Keratinocyte (primary cell): ENCODE measurements at regions not wholly inside any gene's neighbourhood (a gene's known extent, or its start where the extent isn't known, plus 50 kb on each side); places are given as distances from the start of the nearest gene placed in this dataset.

Experiments used
- CTCF ChIP-seq, 3 experiments: IDR thresholded peaks in 1 of 3; conservative IDR thresholded peaks in 1 of 3; optimal IDR thresholded peaks in 1 of 3; 2 replicates in 2 of 3; 3 replicates in 1 of 3; pipeline versions ENCODE3 to v1.5.1; 2011; ENCODE audit warnings: low read length in 3 of 3, mild to moderate bottlenecking in 3 of 3, moderate library complexity in 2 of 3, control low read depth in 1 of 3, inconsistent platforms in 1 of 3; ENCODE audit not compliant: insufficient read depth in 2 of 3; ENCODE audit errors: extremely low read depth in 1 of 3
- EZH2 ChIP-seq: IDR thresholded peaks from one replicate; pipeline ENCODE4 v1.6.1; 2012; ENCODE audit warnings: inconsistent platforms, mild to moderate bottlenecking, low read length, moderate library complexity

DNA sequence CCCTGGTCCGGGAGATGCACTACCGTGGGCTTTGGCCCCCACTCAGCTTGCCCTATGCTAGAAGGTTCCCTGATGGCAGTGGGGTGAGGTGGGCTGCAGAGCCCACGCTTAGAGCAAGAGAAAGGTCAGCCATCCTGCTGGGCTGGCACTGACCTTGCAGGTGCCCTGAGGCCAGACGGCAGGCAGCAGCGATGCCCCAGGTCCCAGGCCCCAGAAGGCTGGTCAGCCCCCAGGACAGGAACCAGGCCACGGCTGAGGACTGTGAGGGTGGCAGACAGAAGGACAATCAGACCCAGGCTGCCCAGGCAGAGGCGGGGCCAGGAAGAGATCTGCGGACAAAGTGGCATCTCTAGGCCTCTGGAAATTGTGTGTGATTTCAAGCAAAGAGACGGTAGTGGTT lies 231.7 kb downstream of the CTTN start:
- TF ChIP-seq CTCF (optimal IDR thresholded peaks at IDR 0.05 in 1 of 3, IDR thresholded peaks at IDR 0.05 in 1 of 3, conservative IDR thresholded peaks at IDR 0.05 in 1 of 3; ENCODE audit: extremely low read depth in 1 of 3, insufficient read depth in 2 of 3, low read length in 3 of 3): no peak
- TF ChIP-seq EZH2: no peak
